ENCODE measurements at regions not wholly inside any gene's neighbourhood (a gene's known extent, or its start where the extent isn't known, plus 50 kb on each side); places are given as distances from the start of the nearest gene placed in this dataset.

GRCh38 chr2:175518206-175518605 lies 336.7 kb upstream of the ATP5MC3 start:
- TF ChIP-seq CTCF (IDR thresholded peaks at IDR 0.05) (no peak), POLR2AphosphoS5 (IDR thresholded peaks at IDR 0.05) (no peak)

All from esophagus muscularis mucosa (tissue), 3 donors.